ENCODE measurements at regions not wholly inside any gene's neighbourhood (a gene's known extent, or its start where the extent isn't known, plus 50 kb on each side); places are given as distances from the start of the nearest gene placed in this dataset.
"Not testable (repeated sequence)": the region's sequence is repeated elsewhere in the genome, so short reads cannot be mapped to it uniquely, and the experiment has no call there.

DNA sequence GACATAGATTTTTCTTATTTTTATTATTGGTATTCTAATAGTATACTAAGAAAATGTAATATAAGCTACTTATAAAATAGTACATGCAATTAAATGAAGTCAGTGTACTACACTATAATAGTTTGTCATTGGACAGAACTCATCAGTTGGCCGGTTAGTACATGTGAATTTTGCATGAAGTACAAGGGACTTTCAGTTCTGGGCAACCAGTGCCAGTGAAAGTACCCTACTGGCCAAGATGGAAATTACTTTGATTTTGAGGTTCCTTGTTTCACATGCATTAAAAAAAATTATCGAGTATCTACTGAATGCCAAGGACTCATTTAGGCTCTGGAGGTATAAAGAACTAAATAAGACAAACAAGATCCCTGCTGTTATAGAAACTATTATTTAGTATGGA, 213.4 kb upstream of the ELL2 start:
- Histone ChIP-seq H3K4me1 (ENCODE audit: control insufficient read depth, insufficient read depth, low read length) (peaks cover 6% of the 10 kb centered on the region), H3K27ac (ENCODE audit: low read length) (no peak overlapping the region), H3K27me3 (ENCODE audit: control insufficient read depth, insufficient read depth, low read length) (no peaks in the 10 kb centered on the region), H3K9me3 (ENCODE audit: control insufficient read depth, low read depth, low read length) (no peaks in the 10 kb centered on the region), H3K4me3 (ENCODE audit: low read length) (no peak overlapping the region), H3K36me3 (ENCODE audit: control insufficient read depth, insufficient read depth, low read length) (no peaks in the 10 kb centered on the region)
- no peak for DNase-seq
- WGBS (ENCODE audit: insufficient coverage, low lambda C conversion rate) = 100% methylated on average over 1 of the region's 2 CpGs

DNA sequence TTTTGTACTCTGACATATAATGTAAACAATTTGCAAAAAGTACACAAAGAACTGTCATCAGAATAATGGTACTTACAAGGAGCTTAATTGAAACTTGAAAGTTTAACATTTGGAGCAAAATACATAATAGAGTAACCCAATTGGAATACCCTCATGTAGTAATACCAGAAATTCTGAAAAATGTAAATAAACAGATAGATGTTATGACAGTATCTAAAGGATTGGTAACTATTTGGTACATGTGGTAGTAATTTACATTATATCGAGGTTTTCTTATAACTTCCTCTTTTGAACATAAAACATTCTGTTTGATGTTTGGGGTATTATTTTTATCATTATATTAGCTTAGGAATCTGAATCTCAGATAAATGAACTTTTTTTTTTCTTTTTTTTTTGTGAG, 211.7 kb upstream of the ELL2 start:
- Histone ChIP-seq H3K27me3 (ENCODE audit: control insufficient read depth, insufficient read depth, low read length) (no peaks in the 10 kb centered on the region), H3K9me3 (ENCODE audit: control insufficient read depth, low read depth, low read length) (no peaks in the 10 kb centered on the region), H3K27ac (ENCODE audit: low read length) (no peak overlapping the region), H3K36me3 (ENCODE audit: control insufficient read depth, insufficient read depth, low read length) (no peaks in the 10 kb centered on the region), H3K4me1 (ENCODE audit: control insufficient read depth, insufficient read depth, low read length) (peaks cover 6% of the 10 kb centered on the region), H3K4me3 (ENCODE audit: low read length) (no peak overlapping the region)
- 80% methylated on average over 1 of the region's 1 CpG for WGBS (ENCODE audit: insufficient coverage, low lambda C conversion rate)
- DNase-seq = no peak

DNA sequence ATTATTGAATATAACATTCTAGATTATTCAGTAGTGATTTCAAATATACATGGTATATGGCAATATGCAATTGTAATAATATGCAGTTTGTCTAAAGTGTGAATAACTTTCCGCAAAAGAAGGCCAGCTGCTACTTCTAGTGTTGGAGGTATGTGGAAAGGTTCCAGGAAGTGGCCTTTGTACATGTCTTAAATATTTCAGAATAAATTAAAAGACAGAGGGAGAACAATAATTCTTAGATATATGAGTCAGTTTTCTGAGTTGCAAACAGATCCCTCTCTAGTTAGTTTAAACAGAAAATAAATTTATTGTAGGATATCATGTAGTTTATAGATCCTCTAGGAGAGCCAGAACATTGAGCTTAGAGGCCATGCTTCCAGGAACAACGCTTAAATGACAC, 210.8 kb upstream of the ELL2 start:
- H3K4me3 ChIP-seq (ENCODE audit: low read length) = no peak overlapping the region
- H3K27ac ChIP-seq (ENCODE audit: low read length) = no peak overlapping the region
- no peaks in the 10 kb centered on the region for H3K36me3 ChIP-seq (ENCODE audit: control insufficient read depth, insufficient read depth, low read length)
- no peak for DNase-seq
- 100% methylated on average over 1 of the region's 2 CpGs for WGBS (ENCODE audit: insufficient coverage, low lambda C conversion rate)
- peaks cover 2% of the 10 kb centered on the region for H3K4me1 ChIP-seq (ENCODE audit: control insufficient read depth, insufficient read depth, low read length)
- H3K9me3 ChIP-seq (ENCODE audit: control insufficient read depth, low read depth, low read length) = no peaks in the 10 kb centered on the region
- H3K27me3 ChIP-seq (ENCODE audit: control insufficient read depth, insufficient read depth, low read length) = no peaks in the 10 kb centered on the region

DNA sequence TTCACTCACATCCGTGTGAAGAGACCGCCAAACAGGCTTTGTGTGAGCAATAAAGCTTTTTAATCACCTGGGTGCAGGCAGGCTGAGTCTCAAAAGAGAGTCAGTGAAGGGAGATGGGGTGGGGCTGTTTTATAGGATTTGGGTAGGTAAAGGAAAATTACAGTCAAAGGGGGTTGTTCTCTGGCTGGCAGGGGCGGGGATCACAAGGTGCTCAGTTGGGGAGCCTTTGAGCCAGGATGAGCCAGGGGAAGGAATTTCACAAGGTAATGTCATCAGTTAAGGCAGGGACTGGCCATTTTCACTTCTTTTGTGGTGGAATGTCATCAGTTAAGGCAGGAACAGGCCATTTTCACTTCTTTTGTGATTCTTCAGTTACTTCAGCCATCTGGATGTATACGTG, 210.3 kb upstream of the ELL2 start:
- H3K36me3 ChIP-seq (ENCODE audit: control insufficient read depth, insufficient read depth, low read length); H3K4me1 ChIP-seq (ENCODE audit: control insufficient read depth, insufficient read depth, low read length); DNase-seq; H3K4me3 ChIP-seq (ENCODE audit: low read length); H3K27me3 ChIP-seq (ENCODE audit: control insufficient read depth, insufficient read depth, low read length); H3K9me3 ChIP-seq (ENCODE audit: control insufficient read depth, low read depth, low read length); H3K27ac ChIP-seq (ENCODE audit: low read length): not testable (repeated sequence)
- WGBS (ENCODE audit: insufficient coverage, low lambda C conversion rate) = 100% methylated on average over 1 of the region's 4 CpGs

DNA sequence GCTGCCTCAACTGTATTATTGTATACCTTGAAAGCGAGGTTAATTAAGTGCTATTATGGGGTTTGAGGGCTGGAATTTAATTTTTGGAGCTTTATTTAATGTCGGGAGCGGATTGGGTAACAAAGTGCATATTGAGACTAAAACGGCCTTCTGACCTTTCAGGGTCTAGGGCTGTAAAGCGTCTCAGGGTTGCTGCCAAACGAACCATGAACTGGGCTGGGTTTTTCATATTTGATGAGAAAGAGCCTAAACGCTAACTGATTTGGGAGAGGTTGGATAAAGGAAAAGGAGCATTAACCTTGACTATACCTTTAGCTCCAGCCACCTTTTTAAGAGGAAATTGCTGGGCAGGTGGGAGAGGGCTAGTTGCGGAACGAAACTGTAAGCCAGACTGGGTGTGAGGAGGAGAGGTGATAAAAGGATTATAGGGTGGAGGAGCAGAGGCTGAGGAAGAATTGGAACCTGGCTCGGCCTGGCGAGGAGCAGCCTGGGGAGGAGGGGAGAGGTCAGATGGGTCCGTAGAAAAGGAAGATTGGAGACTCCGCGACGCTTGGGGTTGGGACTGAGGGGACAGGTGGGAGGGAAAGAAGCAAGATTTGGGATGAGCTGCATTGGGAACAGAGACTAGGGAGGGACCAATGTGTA, 209.0 kb upstream of the ELL2 start:
- WGBS (ENCODE audit: insufficient coverage, low lambda C conversion rate) = 95% methylated on average over 7 of the region's 15 CpGs
- not testable (repeated sequence) for H3K27me3 ChIP-seq (ENCODE audit: control insufficient read depth, insufficient read depth, low read length); H3K9me3 ChIP-seq (ENCODE audit: control insufficient read depth, low read depth, low read length); H3K36me3 ChIP-seq (ENCODE audit: control insufficient read depth, insufficient read depth, low read length); DNase-seq; H3K4me3 ChIP-seq (ENCODE audit: low read length); H3K27ac ChIP-seq (ENCODE audit: low read length); H3K4me1 ChIP-seq (ENCODE audit: control insufficient read depth, insufficient read depth, low read length)

DNA sequence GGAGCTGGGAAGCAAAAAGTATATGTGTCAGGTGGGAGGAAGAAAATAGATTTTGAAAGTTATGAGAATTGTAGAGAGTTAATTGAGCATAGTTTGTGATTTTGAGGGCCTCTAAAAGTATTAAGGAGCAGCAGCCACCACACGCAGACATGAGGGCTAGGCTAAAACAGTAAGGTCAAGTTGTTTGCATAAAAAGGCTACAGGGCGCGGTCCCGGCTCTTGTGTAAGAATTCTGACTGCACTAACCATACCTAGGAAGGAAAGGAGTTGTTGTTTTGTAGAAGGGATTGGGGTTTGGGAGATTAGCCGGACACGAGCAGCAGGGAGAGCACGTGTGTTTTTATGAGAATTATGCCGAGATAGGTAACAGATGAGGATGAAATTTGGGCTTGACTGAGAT, 207.2 kb upstream of the ELL2 start:
- H3K4me1 ChIP-seq (ENCODE audit: control insufficient read depth, insufficient read depth, low read length); H3K27me3 ChIP-seq (ENCODE audit: control insufficient read depth, insufficient read depth, low read length); H3K27ac ChIP-seq (ENCODE audit: low read length); H3K36me3 ChIP-seq (ENCODE audit: control insufficient read depth, insufficient read depth, low read length); H3K4me3 ChIP-seq (ENCODE audit: low read length); DNase-seq; H3K9me3 ChIP-seq (ENCODE audit: control insufficient read depth, low read depth, low read length): not testable (repeated sequence)
- WGBS (ENCODE audit: insufficient coverage, low lambda C conversion rate) = no CpG with 5 or more reads among the region's 8 CpGs

DNA sequence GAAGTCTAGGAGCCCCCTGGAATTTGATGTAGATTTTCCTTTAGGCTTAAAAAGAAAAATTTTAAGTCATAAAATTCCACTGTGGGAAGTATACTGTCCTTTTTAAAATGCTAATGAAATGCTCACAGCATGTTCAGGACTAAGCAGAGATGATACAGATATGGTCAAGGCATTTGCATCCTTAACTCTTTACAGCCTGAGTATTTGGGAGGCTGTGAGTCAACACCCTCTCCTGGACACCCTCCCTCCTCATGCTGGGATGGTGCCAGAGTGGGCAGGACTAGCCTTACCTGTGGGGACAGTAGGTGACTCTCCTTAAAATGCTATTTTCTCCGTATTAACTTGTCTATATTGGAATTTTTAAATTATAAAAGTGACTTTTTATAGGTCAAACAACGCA, 197.4 kb upstream of the ELL2 start:
- Histone ChIP-seq H3K9me3 (ENCODE audit: control insufficient read depth, low read depth, low read length) (no peaks in the 10 kb centered on the region), H3K4me1 (ENCODE audit: control insufficient read depth, insufficient read depth, low read length) (no peaks in the 10 kb centered on the region), H3K27ac (ENCODE audit: low read length) (no peak overlapping the region), H3K27me3 (ENCODE audit: control insufficient read depth, insufficient read depth, low read length) (no peaks in the 10 kb centered on the region), H3K36me3 (ENCODE audit: control insufficient read depth, insufficient read depth, low read length) (no peaks in the 10 kb centered on the region), H3K4me3 (ENCODE audit: low read length) (no peak overlapping the region)
- DNase-seq = no peak
- WGBS (ENCODE audit: insufficient coverage, low lambda C conversion rate) = 92% methylated on average over 2 of the region's 2 CpGs

DNA sequence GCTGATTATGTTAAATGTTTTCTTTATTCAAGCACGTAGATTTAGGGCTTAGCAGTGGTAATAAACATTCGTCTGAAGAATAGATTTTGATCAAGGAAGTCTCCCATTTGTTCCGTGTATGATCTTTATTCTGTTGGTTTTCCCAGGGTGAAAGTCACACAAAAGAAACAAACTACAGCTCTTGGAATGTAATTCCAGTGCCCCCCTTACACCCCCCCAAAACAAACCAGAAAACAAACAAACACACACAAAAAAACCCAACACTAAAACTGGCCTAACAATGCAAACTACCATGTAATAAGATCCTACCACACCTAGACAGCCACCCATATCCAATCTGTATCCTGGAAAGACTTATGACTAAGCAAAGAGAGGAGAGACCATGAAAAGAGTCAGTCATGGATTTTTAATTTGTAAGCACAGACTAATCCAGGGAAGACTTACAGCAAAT, 196.2 kb upstream of the ELL2 start:
- Histone ChIP-seq H3K36me3 (ENCODE audit: control insufficient read depth, insufficient read depth, low read length) (no peaks in the 10 kb centered on the region), H3K27me3 (ENCODE audit: control insufficient read depth, insufficient read depth, low read length) (no peaks in the 10 kb centered on the region), H3K4me3 (ENCODE audit: low read length) (no peak overlapping the region), H3K27ac (ENCODE audit: low read length) (peak overlapping the region; percentile 63), H3K9me3 (ENCODE audit: control insufficient read depth, low read depth, low read length) (no peaks in the 10 kb centered on the region), H3K4me1 (ENCODE audit: control insufficient read depth, insufficient read depth, low read length) (no peaks in the 10 kb centered on the region)
- WGBS (ENCODE audit: insufficient coverage, low lambda C conversion rate) = no CpG with 5 or more reads among the region's 3 CpGs
- peak in 1 of 2 donors; percentile 47 for DNase-seq

DNA sequence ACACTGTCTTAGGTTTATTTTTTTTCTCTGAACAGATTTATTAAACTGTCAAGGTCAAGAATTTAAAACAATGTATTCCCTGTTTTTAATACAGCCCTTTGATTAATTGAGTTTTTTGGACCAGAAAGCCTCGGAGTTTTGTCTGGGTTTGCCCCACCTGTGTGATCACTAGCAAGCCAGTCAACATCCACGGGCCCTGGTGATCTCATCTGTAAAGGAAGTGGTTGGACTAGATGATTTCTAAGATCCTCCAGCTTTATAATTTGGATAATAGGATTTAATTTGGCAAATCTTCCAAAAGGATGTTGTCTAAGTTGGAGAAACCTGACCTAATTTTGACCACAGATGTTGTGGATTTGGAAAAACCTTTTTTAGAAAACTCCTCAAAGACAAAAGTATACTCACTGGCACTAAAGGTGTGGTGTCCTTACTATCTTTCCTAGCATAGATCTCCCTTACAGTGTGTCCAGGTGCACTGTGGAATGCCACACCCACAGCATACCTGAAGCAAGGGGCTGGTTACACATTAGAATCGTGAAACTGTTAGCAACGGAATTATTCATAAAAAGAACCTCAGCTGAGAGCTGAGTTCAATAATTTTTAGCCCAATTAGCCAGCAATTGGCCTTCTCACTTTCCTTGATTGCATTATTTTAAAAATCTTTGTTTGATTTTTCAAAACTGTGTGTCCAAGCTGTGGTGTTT, 195.6 kb upstream of the ELL2 start:
- Histone ChIP-seq H3K27me3 (ENCODE audit: control insufficient read depth, insufficient read depth, low read length) (no peaks in the 10 kb centered on the region), H3K4me1 (ENCODE audit: control insufficient read depth, insufficient read depth, low read length) (no peaks in the 10 kb centered on the region), H3K27ac (ENCODE audit: low read length) (peak overlapping the region; percentile 63), H3K36me3 (ENCODE audit: control insufficient read depth, insufficient read depth, low read length) (no peaks in the 10 kb centered on the region), H3K9me3 (ENCODE audit: control insufficient read depth, low read depth, low read length) (no peaks in the 10 kb centered on the region), H3K4me3 (ENCODE audit: low read length) (no peak overlapping the region)
- DNase-seq = peak; percentile 65 to 81
- 20% methylated on average over 2 of the region's 4 CpGs for WGBS (ENCODE audit: insufficient coverage, low lambda C conversion rate)

DNA sequence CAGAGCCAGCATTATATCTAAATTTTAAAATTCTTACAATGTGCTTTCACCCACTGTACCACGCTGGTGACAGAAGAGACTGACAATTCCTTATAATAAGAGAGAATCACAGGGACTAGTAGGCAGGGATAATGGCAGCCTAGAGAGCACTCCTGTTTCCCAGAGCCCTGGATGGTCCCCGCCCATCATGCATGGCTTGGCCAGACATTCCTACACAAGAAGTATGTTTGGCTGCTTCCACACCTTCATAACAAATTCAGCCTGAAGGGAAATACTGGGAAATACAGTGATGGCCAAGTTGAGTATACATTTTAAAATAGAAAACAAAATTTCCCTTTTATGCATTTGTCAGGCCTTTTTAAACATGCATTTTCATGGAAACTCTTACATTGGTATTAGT, 193.5 kb upstream of the ELL2 start:
- H3K4me3 ChIP-seq (ENCODE audit: low read length) = no peak overlapping the region

DNA sequence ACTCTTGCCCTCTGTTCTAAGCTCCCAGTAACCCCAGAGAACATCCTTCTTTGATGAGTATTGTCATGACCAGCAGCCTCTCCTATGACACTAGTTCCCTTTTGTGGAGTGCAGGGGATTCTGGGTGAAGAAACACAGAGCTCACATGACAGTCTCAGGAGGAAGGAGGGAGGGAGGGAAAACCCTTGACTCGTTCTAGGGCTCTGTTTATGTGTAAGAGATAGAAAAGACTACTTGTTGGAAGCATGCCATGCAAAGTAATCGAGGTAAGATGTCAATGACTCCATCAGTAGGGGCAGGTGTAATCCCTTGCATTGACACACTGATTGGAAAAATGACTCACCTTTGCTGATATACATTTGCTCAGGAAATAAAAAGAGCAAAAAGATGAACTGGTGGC, 190.2 kb upstream of the ELL2 start:
- Histone ChIP-seq H3K4me3 (ENCODE audit: low read length) (no peak overlapping the region), H3K27me3 (ENCODE audit: control insufficient read depth, insufficient read depth, low read length) (no peaks in the 10 kb centered on the region), H3K9me3 (ENCODE audit: control insufficient read depth, low read depth, low read length) (no peaks in the 10 kb centered on the region), H3K27ac (ENCODE audit: low read length) (no peak overlapping the region), H3K4me1 (ENCODE audit: control insufficient read depth, insufficient read depth, low read length) (no peaks in the 10 kb centered on the region), H3K36me3 (ENCODE audit: control insufficient read depth, insufficient read depth, low read length) (no peaks in the 10 kb centered on the region)
- no CpG with 5 or more reads among the region's 2 CpGs for WGBS (ENCODE audit: insufficient coverage, low lambda C conversion rate)
- peak; percentile 33 to 73 for DNase-seq

More for the DNA sequence above, 193.5 kb upstream of the ELL2 start:
- Histone ChIP-seq H3K27ac (ENCODE audit: low read length) (no peak overlapping the region), H3K27me3 (ENCODE audit: control insufficient read depth, insufficient read depth, low read length) (no peaks in the 10 kb centered on the region), H3K4me1 (ENCODE audit: control insufficient read depth, insufficient read depth, low read length) (no peaks in the 10 kb centered on the region), H3K36me3 (ENCODE audit: control insufficient read depth, insufficient read depth, low read length) (no peaks in the 10 kb centered on the region), H3K9me3 (ENCODE audit: control insufficient read depth, low read depth, low read length) (no peaks in the 10 kb centered on the region)
- WGBS (ENCODE audit: insufficient coverage, low lambda C conversion rate) = no CpG with 5 or more reads among the region's 2 CpGs
- no peak for DNase-seq

All from large intestine (tissue), 3 donors.